ENCODE measurements at regions not wholly inside any gene's neighbourhood (a gene's known extent, or its start where the extent isn't known, plus 50 kb on each side); places are given as distances from the start of the nearest gene placed in this dataset.
"Not testable (repeated sequence)": the region's sequence is repeated elsewhere in the genome, so short reads cannot be mapped to it uniquely, and the experiment has no call there.

- H3K4me3 ChIP-seq, result no peak overlapping the region
- TF ChIP-seq EP300 (IDR thresholded peaks at IDR 0.05), result no peak
- TF ChIP-seq POLR2A (IDR thresholded peaks at IDR 0.05), result no peak
- no peak for TF ChIP-seq CTCF (IDR thresholded peaks at IDR 0.05)
- no peak for TF ChIP-seq POLR2AphosphoS5 (IDR thresholded peaks at IDR 0.05)
- H3K36me3 ChIP-seq, result no peaks in the 10 kb centered on the region
- no peak overlapping the region for H3K27ac ChIP-seq
- no peaks in the 10 kb centered on the region for H3K9me3 ChIP-seq
- no peak for DNase-seq
- intact Hi-C loops (cut with DNase I; ENCODE audit: low total_unique reads), result no loop called here
- H3K4me1 ChIP-seq, result peaks cover 0 to 1% (median 0%) of the 10 kb centered on the region in 4 donors
- peaks cover 0 to 4% (median 0%) of the 10 kb centered on the region in 3 donors for H3K27me3 ChIP-seq
These were observed 128.2 kb upstream of the RASEF start for GRCh38 chr9:83191154-83191553.

GRCh38 chr9:83189026-83189425, 126.1 kb upstream of the RASEF start:
- H3K36me3 ChIP-seq; H3K4me3 ChIP-seq; H3K27ac ChIP-seq; intact Hi-C loops (cut with DNase I; ENCODE audit: low total_unique reads); DNase-seq; H3K27me3 ChIP-seq; H3K9me3 ChIP-seq; H3K4me1 ChIP-seq: not testable (repeated sequence)
- 56 to 77% (median 75%) methylated on average over 4 of the region's 4 CpGs for WGBS, 5 donors

GRCh38 chr9:83188277-83188676, 125.3 kb upstream of the RASEF start:
- DNase-seq, result no peak
- Histone ChIP-seq H3K36me3 (no peaks in the 10 kb centered on the region), H3K27ac (no peak overlapping the region), H3K27me3 (no peaks in the 10 kb centered on the region), H3K4me1 (peaks cover 0 to 6% (median 0%) of the 10 kb centered on the region in 4 donors), H3K9me3 (no peaks in the 10 kb centered on the region), H3K4me3 (no peak overlapping the region)
- no peak for TF ChIP-seq POLR2AphosphoS5 (IDR thresholded peaks at IDR 0.05)
- TF ChIP-seq CTCF (IDR thresholded peaks at IDR 0.05), result no peak
- no peak for TF ChIP-seq EP300 (IDR thresholded peaks at IDR 0.05)
- no peak for TF ChIP-seq POLR2A (IDR thresholded peaks at IDR 0.05)
- intact Hi-C loops (cut with DNase I; ENCODE audit: low total_unique reads), result no loop called here
- 81 to 94% (median 92%) methylated on average over 3 of the region's 3 CpGs for WGBS, 5 donors

GRCh38 chr9:83186155-83186737, 123.3 kb upstream of the RASEF start:
- Histone ChIP-seq H3K27ac (no peak overlapping the region), H3K9me3 (no peaks in the 10 kb centered on the region), H3K36me3 (no peaks in the 10 kb centered on the region), H3K4me3 (no peak overlapping the region), H3K27me3 (no peaks in the 10 kb centered on the region), H3K4me1 (peaks cover 0 to 6% (median 0%) of the 10 kb centered on the region in 4 donors)
- no peak for DNase-seq
- WGBS, 5 donors, result 36 to 52% (median 45%) methylated on average over 3 of the region's 3 CpGs
- intact Hi-C loops (cut with DNase I; ENCODE audit: low total_unique reads), result no loop called here
- TF ChIP-seq CTCF (IDR thresholded peaks at IDR 0.05) (no peak), EP300 (IDR thresholded peaks at IDR 0.05) (no peak), POLR2AphosphoS5 (IDR thresholded peaks at IDR 0.05) (no peak), POLR2A (IDR thresholded peaks at IDR 0.05) (no peak)

GRCh38 chr9:83185488-83186154, 122.7 kb upstream of the RASEF start:
- DNase-seq, result no peak
- Histone ChIP-seq H3K4me3 (no peak overlapping the region), H3K27me3 (no peaks in the 10 kb centered on the region), H3K36me3 (no peaks in the 10 kb centered on the region), H3K27ac (no peak overlapping the region), H3K9me3 (no peaks in the 10 kb centered on the region), H3K4me1 (peaks cover 0 to 6% (median 0%) of the 10 kb centered on the region in 4 donors)
- TF ChIP-seq EP300 (IDR thresholded peaks at IDR 0.05) (no peak), CTCF (IDR thresholded peaks at IDR 0.05) (no peak)
- intact Hi-C loops (cut with DNase I; ENCODE audit: low total_unique reads), result no loop called here
- WGBS, 5 donors, result 24 to 36% (median 26%) methylated on average over 8 of the region's 8 CpGs

Measured in stomach (tissue), 8 donors.